ENCODE measurements at regions not wholly inside any gene's neighbourhood (a gene's known extent, or its start where the extent isn't known, plus 50 kb on each side); places are given as distances from the start of the nearest gene placed in this dataset.
"Not testable (repeated sequence)": the region's sequence is repeated elsewhere in the genome, so short reads cannot be mapped to it uniquely, and the experiment has no call there.

- DNase-seq, result not testable (repeated sequence)
These were observed 97.5 kb downstream of the ZNF664 start for GRCh38 chr12:124070394-124071074.

GRCh38 chr12:124071075-124071443, 98.0 kb downstream of the ZNF664 start:
- DNase-seq, result no peak

GRCh38 chr12:124073356-124074035, 100.5 kb downstream of the ZNF664 start:
- DNase-seq, result no peak

- no peak for DNase-seq
These were observed 102.8 kb downstream of the ZNF664 start for GRCh38 chr12:124075841-124076240.

- DNase-seq, result no peak
These were observed 104.7 kb downstream of the ZNF664 start for GRCh38 chr12:124077701-124078100.

- DNase-seq, result no peak
These were observed 105.8 kb downstream of the ZNF664 start for GRCh38 chr12:124078800-124079199.

- no peak for DNase-seq
These were observed 107.6 kb downstream of the ZNF664 start for GRCh38 chr12:124080649-124081048.

GRCh38 chr12:124082012-124082411, 109.0 kb downstream of the ZNF664 start:
- no peak for DNase-seq

GRCh38 chr12:124082687-124083086, 109.7 kb downstream of the ZNF664 start:
- DNase-seq, result no peak

GRCh38 chr12:124083708-124084107, 110.7 kb downstream of the ZNF664 start:
- no peak for DNase-seq

GRCh38 chr12:124085419-124086296, 112.6 kb downstream of the ZNF664 start:
- DNase-seq, result no peak

GRCh38 chr12:124086299-124086898, 113.4 kb downstream of the ZNF664 start:
- DNase-seq, result no peak

GRCh38 chr12:124087266-124088051, 114.4 kb downstream of the ZNF664 start:
- DNase-seq, result no peak

GRCh38 chr12:124088217-124088907, 115.3 kb downstream of the ZNF664 start:
- no peak for DNase-seq

- DNase-seq, result not testable (repeated sequence)
These were observed 116.3 kb downstream of the ZNF664 start for GRCh38 chr12:124089181-124089914.

GRCh38 chr12:124091835-124092234, 118.8 kb downstream of the ZNF664 start:
- no peak for DNase-seq

- not testable (repeated sequence) for DNase-seq
These were observed 119.5 kb downstream of the ZNF664 start for GRCh38 chr12:124092532-124092931.

- DNase-seq, result no peak
These were observed 120.3 kb downstream of the ZNF664 start for GRCh38 chr12:124093297-124093696.

GRCh38 chr12:124094188-124094587, 121.2 kb downstream of the ZNF664 start:
- no peak for DNase-seq

GRCh38 chr12:124094733-124095132, 121.7 kb downstream of the ZNF664 start:
- no peak for DNase-seq

GRCh38 chr12:124096109-124096508, 123.1 kb downstream of the ZNF664 start:
- DNase-seq, result no peak

Data from central memory CD4-positive, alpha-beta T cell (primary cell).